GM12873 (cell line): ENCODE measurements at regions not wholly inside any gene's neighbourhood (a gene's known extent, or its start where the extent isn't known, plus 50 kb on each side); places are given as distances from the start of the nearest gene placed in this dataset.

Experiments
- CTCF ChIP-seq: IDR thresholded peaks from 2 replicates; pipeline ENCODE4 v1.5.1; 2012; ENCODE audit warnings: low read depth, mild to moderate bottlenecking, moderate library complexity, low read length, control low read depth; ENCODE audit not compliant: insufficient read depth; ENCODE audit errors: missing control alignments

GRCh38 chr17:13425390-13425789 lies 176.3 kb downstream of the HS3ST3A1 start:
- no peak for TF ChIP-seq CTCF

- TF ChIP-seq CTCF: no peak
Observed at GRCh38 chr17:13421581-13422130, 180.1 kb downstream of the HS3ST3A1 start.

- TF ChIP-seq CTCF: no peak
Observed at GRCh38 chr17:13420878-13421277, 180.9 kb downstream of the HS3ST3A1 start.

GRCh38 chr17:13420418-13420826 lies 181.3 kb downstream of the HS3ST3A1 start:
- TF ChIP-seq CTCF: no peak

- TF ChIP-seq CTCF: no peak
Observed at GRCh38 chr17:13419676-13420075, 182.1 kb downstream of the HS3ST3A1 start.

- TF ChIP-seq CTCF: no peak
Observed at GRCh38 chr17:13418891-13419290, 182.8 kb downstream of the HS3ST3A1 start.

GRCh38 chr17:13417381-13417950 lies 184.3 kb downstream of the HS3ST3A1 start:
- no peak for TF ChIP-seq CTCF
